ENCODE measurements at regions not wholly inside any gene's neighbourhood (a gene's known extent, or its start where the extent isn't known, plus 50 kb on each side); places are given as distances from the start of the nearest gene placed in this dataset.

DNA sequence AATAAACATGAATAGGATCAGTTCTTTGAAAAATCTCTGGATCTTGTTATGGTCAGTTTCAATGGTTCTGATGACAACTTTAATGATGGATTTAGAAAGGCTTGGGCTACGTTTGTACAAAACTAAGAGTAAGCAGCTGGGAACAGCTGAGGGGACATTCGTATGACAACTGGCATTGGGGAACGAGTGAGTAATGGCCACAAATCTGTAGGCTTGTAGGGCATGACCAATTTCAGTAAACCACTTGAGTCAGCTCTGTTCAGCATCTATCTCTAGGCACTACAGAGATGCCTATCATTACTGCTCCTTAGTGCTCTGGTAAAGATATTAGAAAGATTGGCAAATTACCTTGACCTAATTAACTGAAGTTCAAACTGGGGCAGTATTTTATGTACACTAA is 1375.6 kb downstream of the EPHA7 start:
- Histone ChIP-seq H3K9me2 (replicated peaks; ENCODE audit: insufficient read depth) (no peaks in the 10 kb centered on the region), H3K9me3 (ENCODE audit: low read depth) (no peaks in the 10 kb centered on the region), H3K4me2 (no peak overlapping the region), H3K27ac (no peak overlapping the region), H3K79me2 (no peaks in the 10 kb centered on the region), H4K20me1 (ENCODE audit: insufficient read depth, poor library complexity, severe bottlenecking) (no peaks in the 10 kb centered on the region), H2AFZ (no peak overlapping the region), H3K36me3 (replicated peaks; ENCODE audit: insufficient read depth, low read depth) (no peaks in the 10 kb centered on the region), H3K4me1 (ENCODE audit: insufficient read depth) (no peaks in the 10 kb centered on the region), H3K27me3 (no peaks in the 10 kb centered on the region), H3K4me3 (no peak overlapping the region)
- 56% methylated on average over 3 of the region's 3 CpGs for WGBS (ENCODE audit: low lambda C conversion rate, missing lambda C conversion rate)
- no peak for DNase-seq (ENCODE audit: low spot score)
- no peak for TF ChIP-seq EZH2 (IDR thresholded peaks at IDR 0.05; ENCODE audit: borderline replicate concordance)
- TF ChIP-seq, protein P1, sequence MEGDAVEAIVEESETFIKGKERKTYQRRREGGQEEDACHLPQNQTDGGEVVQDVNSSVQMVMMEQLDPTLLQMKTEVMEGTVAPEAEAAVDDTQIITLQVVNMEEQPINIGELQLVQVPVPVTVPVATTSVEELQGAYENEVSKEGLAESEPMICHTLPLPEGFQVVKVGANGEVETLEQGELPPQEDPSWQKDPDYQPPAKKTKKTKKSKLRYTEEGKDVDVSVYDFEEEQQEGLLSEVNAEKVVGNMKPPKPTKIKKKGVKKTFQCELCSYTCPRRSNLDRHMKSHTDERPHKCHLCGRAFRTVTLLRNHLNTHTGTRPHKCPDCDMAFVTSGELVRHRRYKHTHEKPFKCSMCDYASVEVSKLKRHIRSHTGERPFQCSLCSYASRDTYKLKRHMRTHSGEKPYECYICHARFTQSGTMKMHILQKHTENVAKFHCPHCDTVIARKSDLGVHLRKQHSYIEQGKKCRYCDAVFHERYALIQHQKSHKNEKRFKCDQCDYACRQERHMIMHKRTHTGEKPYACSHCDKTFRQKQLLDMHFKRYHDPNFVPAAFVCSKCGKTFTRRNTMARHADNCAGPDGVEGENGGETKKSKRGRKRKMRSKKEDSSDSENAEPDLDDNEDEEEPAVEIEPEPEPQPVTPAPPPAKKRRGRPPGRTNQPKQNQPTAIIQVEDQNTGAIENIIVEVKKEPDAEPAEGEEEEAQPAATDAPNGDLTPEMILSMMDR (IDR thresholded peaks at IDR 0.05; ENCODE audit: poor library complexity), result no peak

GRCh38 chr6:92026878-92027277 is 1392.5 kb downstream of the EPHA7 start:
- no peaks in the 10 kb centered on the region for H3K27me3 ChIP-seq
- H4K20me1 ChIP-seq (ENCODE audit: insufficient read depth, poor library complexity, severe bottlenecking), result no peaks in the 10 kb centered on the region
- no peaks in the 10 kb centered on the region for H3K36me3 ChIP-seq (replicated peaks; ENCODE audit: insufficient read depth, low read depth)
- no peaks in the 10 kb centered on the region for H3K9me3 ChIP-seq (ENCODE audit: low read depth)
- H3K9me2 ChIP-seq (replicated peaks; ENCODE audit: insufficient read depth), result no peaks in the 10 kb centered on the region
- H3K27ac ChIP-seq, result no peak overlapping the region
- H3K4me2 ChIP-seq, result no peak overlapping the region
- DNase-seq (ENCODE audit: low spot score), result no peak
- no peak for TF ChIP-seq EZH2 (IDR thresholded peaks at IDR 0.05; ENCODE audit: borderline replicate concordance)
- no peak for TF ChIP-seq EZH2phosphoT487 (IDR thresholded peaks at IDR 0.05; ENCODE audit: low read depth, severe bottlenecking, unreplicated experiment)
- TF ChIP-seq, protein P1 (IDR thresholded peaks at IDR 0.05; ENCODE audit: poor library complexity), result no peak
- H3K79me2 ChIP-seq, result no peaks in the 10 kb centered on the region
- no peak overlapping the region for H2AFZ ChIP-seq
- no peaks in the 10 kb centered on the region for H3K4me1 ChIP-seq (ENCODE audit: insufficient read depth)
- H3K4me3 ChIP-seq, result no peak overlapping the region
- 88% methylated on average over 1 of the region's 1 CpG for WGBS (ENCODE audit: low lambda C conversion rate, missing lambda C conversion rate)

GRCh38 chr6:92024881-92025280 is 1394.5 kb downstream of the EPHA7 start:
- H3K4me2 ChIP-seq, result no peak overlapping the region
- H3K27me3 ChIP-seq, result no peaks in the 10 kb centered on the region
- no peaks in the 10 kb centered on the region for H3K9me2 ChIP-seq (replicated peaks; ENCODE audit: insufficient read depth)
- no peaks in the 10 kb centered on the region for H3K79me2 ChIP-seq
- no peak overlapping the region for H3K4me3 ChIP-seq
- H3K36me3 ChIP-seq (replicated peaks; ENCODE audit: insufficient read depth, low read depth), result no peaks in the 10 kb centered on the region
- DNase-seq (ENCODE audit: low spot score), result no peak
- WGBS (ENCODE audit: low lambda C conversion rate, missing lambda C conversion rate), result 60% methylated on average over 2 of the region's 2 CpGs
- no peak overlapping the region for H3K27ac ChIP-seq
- H2AFZ ChIP-seq, result no peak overlapping the region
- no peaks in the 10 kb centered on the region for H3K4me1 ChIP-seq (ENCODE audit: insufficient read depth)
- no peaks in the 10 kb centered on the region for H4K20me1 ChIP-seq (ENCODE audit: insufficient read depth, poor library complexity, severe bottlenecking)
- H3K9me3 ChIP-seq (ENCODE audit: low read depth), result no peaks in the 10 kb centered on the region
- TF ChIP-seq EZH2 (IDR thresholded peaks at IDR 0.05; ENCODE audit: borderline replicate concordance), result no peak

DNA sequence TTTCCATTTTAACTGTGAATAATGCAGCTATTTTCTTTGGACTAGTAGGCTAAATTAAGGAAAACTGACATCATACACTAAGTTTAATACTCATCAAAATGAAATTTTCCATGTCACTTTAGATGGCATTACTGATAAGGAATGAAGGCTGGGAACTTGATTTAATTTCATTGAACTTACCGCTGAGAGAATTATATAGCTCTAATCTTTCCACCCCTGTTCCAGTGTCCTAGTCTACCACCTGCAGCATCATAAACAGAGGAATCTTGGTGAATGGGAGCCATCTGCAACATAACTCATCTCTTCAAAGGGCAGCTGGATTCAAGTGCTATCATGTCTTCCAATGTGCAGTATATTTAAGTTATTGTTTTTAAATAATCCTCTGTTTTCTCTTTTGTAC is 1395.2 kb downstream of the EPHA7 start:
- H3K9me2 ChIP-seq (replicated peaks; ENCODE audit: insufficient read depth), result no peaks in the 10 kb centered on the region
- H3K79me2 ChIP-seq, result no peaks in the 10 kb centered on the region
- H3K4me1 ChIP-seq (ENCODE audit: insufficient read depth), result no peaks in the 10 kb centered on the region
- H4K20me1 ChIP-seq (ENCODE audit: insufficient read depth, poor library complexity, severe bottlenecking), result no peaks in the 10 kb centered on the region
- no peak overlapping the region for H3K4me2 ChIP-seq
- no peaks in the 10 kb centered on the region for H3K36me3 ChIP-seq (replicated peaks; ENCODE audit: insufficient read depth, low read depth)
- H3K4me3 ChIP-seq, result no peak overlapping the region
- no peaks in the 10 kb centered on the region for H3K27me3 ChIP-seq
- H3K27ac ChIP-seq, result no peak overlapping the region
- 92% methylated on average over 1 of the region's 1 CpG for WGBS (ENCODE audit: low lambda C conversion rate, missing lambda C conversion rate)
- no peak for DNase-seq (ENCODE audit: low spot score)
- no peak overlapping the region for H2AFZ ChIP-seq
- H3K9me3 ChIP-seq (ENCODE audit: low read depth), result no peaks in the 10 kb centered on the region
- TF ChIP-seq EZH2 (IDR thresholded peaks at IDR 0.05; ENCODE audit: borderline replicate concordance), result no peak
- TF ChIP-seq EZH2phosphoT487 (IDR thresholded peaks at IDR 0.05; ENCODE audit: low read depth, severe bottlenecking, unreplicated experiment), result no peak

All from hepatocyte (in vitro differentiated cells).